DOHH2 (cell line): ENCODE measurements at regions not wholly inside any gene's neighbourhood (a gene's known extent, or its start where the extent isn't known, plus 50 kb on each side); places are given as distances from the start of the nearest gene placed in this dataset.
"Not testable (repeated sequence)": the region's sequence is repeated elsewhere in the genome, so short reads cannot be mapped to it uniquely, and the experiment has no call there.

Source experiments
- H3F3A ChIP-seq: fragments of 200-600 bp; sonication (generic), shearing (Covaris generic); 2 replicates; pipeline ENCODE4 v1.6.0; 2016; ENCODE audit warnings: antibody characterized with exemption, mild to moderate bottlenecking; ENCODE audit not compliant: control insufficient read depth, insufficient read depth
- H3K27ac ChIP-seq: fragments of 200-600 bp; sonication (generic); 2 replicates; pipeline ENCODE4 v1.5.1; 2014; ENCODE audit warnings: low read depth, mild to moderate bottlenecking, low read length, moderate library complexity
- H3K27me3 ChIP-seq: fragments of 200-600 bp; sonication (generic); 2 replicates; pipeline ENCODE4 v1.6.1; 2014; ENCODE audit warnings: mild to moderate bottlenecking, low read length, mixed read lengths; ENCODE audit not compliant: control insufficient read depth
- H3K36me3 ChIP-seq: fragments of 200-600 bp; sonication (generic); 2 replicates; pipeline ENCODE4 v1.6.1; 2014; ENCODE audit warnings: mild to moderate bottlenecking, low read length, moderate library complexity, mixed read lengths; ENCODE audit not compliant: control insufficient read depth
- H3K4me1 ChIP-seq: fragments of 200-600 bp; sonication (generic); 2 replicates; pipeline ENCODE4 v1.6.1; 2014; ENCODE audit warnings: mild to moderate bottlenecking, low read length, mixed read lengths; ENCODE audit not compliant: control insufficient read depth
- H3K4me2 ChIP-seq: fragments of 200-600 bp; sonication (generic); 2 replicates; pipeline ENCODE4 v1.6.0; 2014; ENCODE audit warnings: mild to moderate bottlenecking, low read length, moderate library complexity
- H3K4me3 ChIP-seq: fragments of 200-600 bp; sonication (generic); 2 replicates; pipeline ENCODE4 v1.5.1; 2014; ENCODE audit warnings: mild to moderate bottlenecking, low read length, mixed read lengths
- H3K79me2 ChIP-seq: fragments of 200-600 bp; sonication (generic); 2 replicates; pipeline ENCODE4 v1.6.1; 2014; ENCODE audit warnings: mild to moderate bottlenecking, low read length, mixed read lengths; ENCODE audit not compliant: control insufficient read depth
- H3K9me2 ChIP-seq: fragments of 200-600 bp; sonication (generic); replicated peaks from 2 replicates; pipeline ENCODE4 v1.6.1; 2014; ENCODE audit warnings: mild to moderate bottlenecking, low read length, mixed read lengths; ENCODE audit not compliant: control insufficient read depth
- H3K9me3 ChIP-seq: fragments of 200-600 bp; sonication (generic); 2 replicates; pipeline ENCODE4 v1.6.1; 2014; ENCODE audit warnings: antibody characterized with exemption, low read length, mixed read lengths; ENCODE audit not compliant: control insufficient read depth, insufficient read depth
- H4K20me1 ChIP-seq: fragments of 200-600 bp; sonication (generic); 2 replicates; pipeline ENCODE4 v1.6.0; 2014; ENCODE audit warnings: low read depth, mild to moderate bottlenecking, antibody characterized with exemption, low read length, moderate library complexity; ENCODE audit not compliant: control insufficient read depth, insufficient read depth
- EZH2phosphoT487 ChIP-seq: fragments of 200-600 bp; sonication (generic); IDR thresholded peaks from 2 replicates; pipeline ENCODE4 v1.6.1; 2017; ENCODE audit warnings: borderline replicate concordance, mild to moderate bottlenecking, antibody characterized with exemption, low read length, moderate library complexity, mixed read lengths
- TF ChIP-seq, protein P1 (sequence below): fragments of 200-600 bp; sonication (generic); IDR thresholded peaks from one replicate; pipeline ENCODE4 v1.5.1; 2014; ENCODE audit warnings: antibody characterized with exemption, mild to moderate bottlenecking, low read depth, low read length; ENCODE audit not compliant: poor library complexity, severe bottlenecking

DNA sequence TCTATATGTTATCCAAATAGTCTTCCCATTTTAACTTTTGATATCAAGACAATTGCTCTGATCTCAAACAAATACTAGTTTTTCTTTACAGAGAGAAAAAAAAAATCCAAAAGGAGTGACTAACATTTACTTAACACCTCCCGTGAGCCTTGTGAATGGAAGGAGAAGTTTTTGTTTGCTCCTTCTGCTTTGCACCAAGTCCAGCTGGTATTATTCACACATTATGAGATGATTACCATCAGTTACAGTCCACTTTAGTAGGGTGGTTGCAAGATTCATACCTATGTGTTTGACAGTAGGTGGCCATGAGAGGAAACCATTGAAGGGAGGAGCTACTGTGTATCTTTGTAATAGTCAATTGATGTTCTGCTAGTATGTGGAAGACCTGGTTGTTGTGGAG, 443.4 kb upstream of the ZP4 start:
- no peaks in the 10 kb centered on the region for H3K9me2 ChIP-seq
- no peak for TF ChIP-seq EZH2phosphoT487
- TF ChIP-seq, protein P1, sequence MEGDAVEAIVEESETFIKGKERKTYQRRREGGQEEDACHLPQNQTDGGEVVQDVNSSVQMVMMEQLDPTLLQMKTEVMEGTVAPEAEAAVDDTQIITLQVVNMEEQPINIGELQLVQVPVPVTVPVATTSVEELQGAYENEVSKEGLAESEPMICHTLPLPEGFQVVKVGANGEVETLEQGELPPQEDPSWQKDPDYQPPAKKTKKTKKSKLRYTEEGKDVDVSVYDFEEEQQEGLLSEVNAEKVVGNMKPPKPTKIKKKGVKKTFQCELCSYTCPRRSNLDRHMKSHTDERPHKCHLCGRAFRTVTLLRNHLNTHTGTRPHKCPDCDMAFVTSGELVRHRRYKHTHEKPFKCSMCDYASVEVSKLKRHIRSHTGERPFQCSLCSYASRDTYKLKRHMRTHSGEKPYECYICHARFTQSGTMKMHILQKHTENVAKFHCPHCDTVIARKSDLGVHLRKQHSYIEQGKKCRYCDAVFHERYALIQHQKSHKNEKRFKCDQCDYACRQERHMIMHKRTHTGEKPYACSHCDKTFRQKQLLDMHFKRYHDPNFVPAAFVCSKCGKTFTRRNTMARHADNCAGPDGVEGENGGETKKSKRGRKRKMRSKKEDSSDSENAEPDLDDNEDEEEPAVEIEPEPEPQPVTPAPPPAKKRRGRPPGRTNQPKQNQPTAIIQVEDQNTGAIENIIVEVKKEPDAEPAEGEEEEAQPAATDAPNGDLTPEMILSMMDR, result no peak
- no peaks in the 10 kb centered on the region for H3K36me3 ChIP-seq

DNA sequence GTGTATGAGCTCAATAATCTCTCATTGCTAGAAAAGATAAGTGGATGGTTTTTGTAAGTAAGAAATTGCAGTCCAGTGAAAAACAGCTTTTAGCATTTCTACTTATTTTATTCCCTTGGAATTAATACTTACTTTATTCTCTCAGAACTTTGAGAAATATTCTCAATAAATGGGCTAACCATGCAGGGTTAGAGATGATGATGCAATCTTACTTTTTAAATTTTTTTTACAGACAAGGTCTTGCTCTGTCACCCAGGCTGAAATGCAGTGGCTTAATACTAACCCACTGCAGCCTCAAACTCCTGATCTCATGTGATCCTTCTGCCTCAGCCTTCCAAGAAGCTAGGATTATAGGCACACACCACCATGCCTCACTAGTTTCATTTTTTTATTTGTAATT, 440.8 kb upstream of the ZP4 start:
- Histone ChIP-seq H3K9me2 (no peaks in the 10 kb centered on the region), H3K9me3 (no peaks in the 10 kb centered on the region), H3K4me1 (peaks cover 2% of the 10 kb centered on the region; the same call in 1 of the 2 replicates), H3K27ac (no peak overlapping the region), H3K79me2 (no peaks in the 10 kb centered on the region), H3K36me3 (no peaks in the 10 kb centered on the region), H3F3A (no peaks in the 10 kb centered on the region), H3K27me3 (no peaks in the 10 kb centered on the region), H4K20me1 (no peaks in the 10 kb centered on the region), H3K4me3 (no peak overlapping the region), H3K4me2 (no peak overlapping the region)
- TF ChIP-seq, protein P1, result no peak
- TF ChIP-seq EZH2phosphoT487, result no peak

More for the DNA sequence above, 443.4 kb upstream of the ZP4 start:
- Histone ChIP-seq H3K79me2 (no peaks in the 10 kb centered on the region), H3K4me2 (no peak overlapping the region), H3F3A (no peaks in the 10 kb centered on the region), H3K27me3 (no peaks in the 10 kb centered on the region), H3K4me3 (no peak overlapping the region), H4K20me1 (no peaks in the 10 kb centered on the region), H3K9me3 (no peaks in the 10 kb centered on the region), H3K4me1 (peaks cover 9% of the 10 kb centered on the region; the same call in 1 of the 2 replicates), H3K27ac (no peak overlapping the region)

DNA sequence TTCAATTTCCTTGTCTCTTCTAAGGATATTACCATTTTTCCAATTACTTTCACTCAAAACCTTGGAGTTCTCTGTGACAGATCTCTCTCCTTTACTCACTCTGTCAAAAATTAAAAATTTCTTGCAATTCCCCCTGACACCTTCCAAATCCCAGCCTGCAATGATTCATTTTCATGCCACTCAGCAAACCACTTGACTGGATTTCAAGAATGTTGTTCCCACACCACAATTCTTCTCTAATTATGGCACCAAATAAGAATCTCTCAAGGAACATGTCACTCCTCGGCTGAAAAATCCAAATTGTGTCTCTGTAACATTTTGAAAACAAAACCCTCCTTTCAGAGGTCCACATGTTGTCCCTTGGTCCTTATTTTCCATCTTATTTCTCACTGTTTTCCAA, 438.9 kb upstream of the ZP4 start:
- Histone ChIP-seq H3K9me2 (no peaks in the 10 kb centered on the region), H3K4me2 (no peak overlapping the region), H3K27ac (no peak overlapping the region), H3K79me2 (no peaks in the 10 kb centered on the region), H3K4me1 (no peaks in the 10 kb centered on the region), H3F3A (no peaks in the 10 kb centered on the region), H3K9me3 (no peaks in the 10 kb centered on the region), H3K4me3 (no peak overlapping the region), H3K36me3 (no peaks in the 10 kb centered on the region), H3K27me3 (no peaks in the 10 kb centered on the region), H4K20me1 (no peaks in the 10 kb centered on the region)
- TF ChIP-seq, protein P1, result no peak
- no peak for TF ChIP-seq EZH2phosphoT487

DNA sequence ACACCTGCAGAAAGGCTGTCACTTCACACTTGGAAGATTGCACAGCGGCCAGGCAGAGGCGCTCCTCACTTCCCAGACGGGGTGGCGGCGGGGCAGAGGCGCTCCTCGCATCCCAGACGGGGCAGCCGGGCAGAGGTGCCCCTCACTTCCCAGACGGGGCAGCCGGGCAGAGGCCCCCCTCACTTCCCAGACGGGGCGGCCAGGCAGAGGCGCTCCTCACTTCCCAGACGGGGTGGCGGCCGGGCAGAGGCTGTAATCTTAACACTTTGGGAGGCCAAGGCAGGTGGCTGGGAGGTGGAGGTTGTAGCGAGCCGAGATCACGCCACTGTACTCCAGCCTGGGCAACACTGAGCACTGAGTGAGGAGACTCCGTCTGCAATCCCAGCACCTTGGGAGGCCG, 436.3 kb upstream of the ZP4 start:
- not testable (repeated sequence) for H3K9me3 ChIP-seq, H3F3A ChIP-seq, H3K27me3 ChIP-seq, H3K4me2 ChIP-seq, H3K9me2 ChIP-seq, H4K20me1 ChIP-seq, H3K4me1 ChIP-seq, H3K27ac ChIP-seq, H3K36me3 ChIP-seq, H3K4me3 ChIP-seq, H3K79me2 ChIP-seq

DNA sequence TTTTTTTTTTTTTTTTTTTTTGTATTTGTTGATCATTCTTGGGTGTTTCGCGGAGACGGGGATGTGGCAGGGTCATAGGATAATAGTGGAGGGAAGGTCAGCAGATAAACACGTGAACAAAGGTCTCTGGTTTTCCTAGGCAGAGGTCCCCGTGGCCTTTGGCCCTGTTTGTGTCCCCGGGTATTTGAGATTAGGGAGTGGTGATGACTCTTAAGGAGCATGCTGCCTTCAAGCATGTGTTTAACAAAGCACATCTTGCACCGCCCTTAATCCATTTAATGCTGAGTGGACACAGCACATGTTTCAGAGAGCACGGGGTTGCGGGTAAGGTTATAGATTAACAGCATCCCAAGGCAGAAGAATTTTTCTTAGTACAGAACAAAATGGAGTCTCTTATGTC, 435.8 kb upstream of the ZP4 start:
- H3K4me3 ChIP-seq, H3K79me2 ChIP-seq, H3F3A ChIP-seq, H3K27me3 ChIP-seq, H3K9me2 ChIP-seq, H3K27ac ChIP-seq, H3K4me2 ChIP-seq, H3K36me3 ChIP-seq, H4K20me1 ChIP-seq, H3K4me1 ChIP-seq, H3K9me3 ChIP-seq: not testable (repeated sequence)
